Dendritic cell treated with granulocyte-macrophage colony-stimulating factor and Interleukin-4, amounts not matched to agents 40 ng/mL and 50 ng/mL, for 4 days (primary cell): ENCODE measurements at regions not wholly inside any gene's neighbourhood (a gene's known extent, or its start where the extent isn't known, plus 50 kb on each side); places are given as distances from the start of the nearest gene placed in this dataset.

Experiments
- H3K27ac Mint-ChIP-seq: one replicate; pipeline ENCODE4 v1.8.0; 2022; ENCODE audit warnings: mild to moderate bottlenecking, mixed read lengths
- H3K27me3 Mint-ChIP-seq: one replicate; pipeline ENCODE4 v1.8.0; 2022; ENCODE audit warnings: mild to moderate bottlenecking, mixed read lengths
- H3K36me3 Mint-ChIP-seq: one replicate; pipeline ENCODE4 v1.8.0; 2022; ENCODE audit warnings: low read depth, mixed read lengths
- H3K4me1 Mint-ChIP-seq: one replicate; pipeline ENCODE4 v1.8.0; 2022; ENCODE audit warnings: low read depth, mixed read lengths
- H3K4me3 Mint-ChIP-seq: one replicate; pipeline ENCODE4 v1.8.0; 2022; ENCODE audit warnings: mild to moderate bottlenecking, moderate library complexity, mixed read lengths
- H3K9me3 Mint-ChIP-seq: one replicate; pipeline ENCODE4 v1.8.0; 2022; ENCODE audit warnings: mixed read lengths
- intact Hi-C: fragments of 100-400 bp; cut with micrococcal nuclease; formaldehyde crosslinking; loops from one replicate; pipeline ENCODE4 v1.15.0; 2022

DNA sequence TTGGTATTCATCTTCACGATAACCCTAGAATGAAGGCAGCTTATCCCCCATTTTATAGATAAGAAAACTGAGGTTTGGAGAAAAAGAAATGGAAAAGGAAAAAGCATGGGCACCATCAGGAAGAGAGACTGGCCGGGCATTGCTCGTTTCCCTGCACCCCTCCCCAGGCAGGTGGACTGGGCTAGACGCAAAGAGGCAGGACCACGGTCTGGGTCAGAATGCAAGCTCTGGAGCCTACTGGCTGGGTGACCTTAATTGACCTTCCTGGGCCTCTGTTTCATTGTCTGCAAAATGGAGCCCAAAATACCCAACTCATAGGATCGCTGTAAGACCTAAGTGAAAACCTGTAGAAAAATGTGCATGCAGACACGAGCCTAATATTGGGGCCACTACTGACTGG, 135.3 kb upstream of the GLI2 start:
- intact Hi-C loops = no loop called here
- H3K9me3 Mint-ChIP-seq = no peaks in the 10 kb centered on the region
- H3K36me3 Mint-ChIP-seq = no peaks in the 10 kb centered on the region
- no peak overlapping the region for H3K4me3 Mint-ChIP-seq
- no peak overlapping the region for H3K27ac Mint-ChIP-seq
- H3K4me1 Mint-ChIP-seq = peaks cover 7% of the 10 kb centered on the region
- H3K27me3 Mint-ChIP-seq = peaks cover 2% of the 10 kb centered on the region

DNA sequence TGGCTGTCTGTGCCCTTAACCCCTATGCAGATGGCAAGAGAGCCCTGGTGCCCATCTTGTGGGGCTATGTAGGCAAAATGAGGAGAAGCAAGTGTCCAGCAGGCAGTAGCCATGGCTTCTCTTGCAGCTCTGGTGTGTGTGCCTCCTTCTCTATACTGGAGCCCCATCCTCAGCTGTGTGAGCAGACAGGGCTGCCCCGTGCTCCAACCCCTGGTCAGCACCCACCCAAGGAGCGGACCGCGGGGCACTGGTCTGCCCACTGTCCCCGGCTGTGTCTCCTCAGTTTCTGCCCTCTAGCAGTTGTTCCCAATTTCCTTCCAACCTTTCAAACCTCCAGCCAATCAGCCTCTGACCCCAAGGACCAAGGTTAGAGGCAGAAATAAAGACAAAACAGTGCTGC, 134.9 kb upstream of the GLI2 start:
- H3K4me1 Mint-ChIP-seq = peaks cover 10% of the 10 kb centered on the region
- no peak overlapping the region for H3K4me3 Mint-ChIP-seq
- H3K27me3 Mint-ChIP-seq = peaks cover 2% of the 10 kb centered on the region
- intact Hi-C loops = no loop called here
- no peaks in the 10 kb centered on the region for H3K9me3 Mint-ChIP-seq
- no peak overlapping the region for H3K27ac Mint-ChIP-seq
- H3K36me3 Mint-ChIP-seq = no peaks in the 10 kb centered on the region

DNA sequence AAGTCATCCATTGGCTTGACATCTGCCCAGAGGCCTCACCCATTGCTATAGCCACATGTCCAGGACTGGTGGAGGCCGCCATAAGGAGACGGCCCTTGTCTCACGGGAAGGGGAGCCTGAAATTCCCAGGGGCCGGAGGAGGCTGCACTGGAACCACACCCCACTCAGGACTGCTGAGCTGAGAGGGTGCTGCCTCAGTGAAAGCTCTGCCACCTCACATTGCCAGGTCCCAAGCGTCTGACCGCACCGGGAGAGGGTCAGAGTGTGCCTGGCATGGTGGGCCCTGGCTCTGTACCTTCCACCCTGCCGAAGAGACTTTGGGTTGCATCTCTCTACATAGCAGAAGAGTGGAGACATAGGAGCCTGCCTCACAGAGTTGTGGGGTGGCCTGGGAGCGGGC, 134.1 kb upstream of the GLI2 start:
- H3K27ac Mint-ChIP-seq = no peak overlapping the region
- H3K4me3 Mint-ChIP-seq = no peak overlapping the region
- H3K4me1 Mint-ChIP-seq = peaks cover 13% of the 10 kb centered on the region
- peaks cover 2% of the 10 kb centered on the region for H3K27me3 Mint-ChIP-seq
- intact Hi-C loops = no loop called here
- H3K36me3 Mint-ChIP-seq = no peaks in the 10 kb centered on the region
- H3K9me3 Mint-ChIP-seq = no peaks in the 10 kb centered on the region

DNA sequence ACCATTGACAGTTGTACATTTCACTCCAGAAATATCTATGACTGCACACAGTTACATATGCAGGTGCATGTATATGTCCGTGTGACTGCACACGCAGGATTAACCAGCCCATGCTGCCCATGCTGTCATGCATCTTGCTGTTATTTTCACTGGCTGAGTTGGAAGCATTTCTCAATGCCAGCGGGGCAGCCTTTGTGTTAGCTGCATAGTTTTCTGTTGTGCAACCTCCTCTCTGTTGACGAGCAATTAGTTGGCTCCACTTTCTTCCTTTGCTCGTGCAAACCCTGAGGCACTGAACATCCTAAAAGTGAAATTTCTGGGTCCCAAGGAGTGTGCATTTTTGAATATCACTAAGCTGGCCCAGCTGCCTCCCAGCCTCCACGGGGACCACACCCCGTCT, 133.4 kb upstream of the GLI2 start:
- H3K27ac Mint-ChIP-seq = no peak overlapping the region
- H3K36me3 Mint-ChIP-seq = no peaks in the 10 kb centered on the region
- peaks cover 2% of the 10 kb centered on the region for H3K27me3 Mint-ChIP-seq
- H3K9me3 Mint-ChIP-seq = no peaks in the 10 kb centered on the region
- H3K4me3 Mint-ChIP-seq = no peak overlapping the region
- peaks cover 13% of the 10 kb centered on the region for H3K4me1 Mint-ChIP-seq
- intact Hi-C loops = no loop called here

DNA sequence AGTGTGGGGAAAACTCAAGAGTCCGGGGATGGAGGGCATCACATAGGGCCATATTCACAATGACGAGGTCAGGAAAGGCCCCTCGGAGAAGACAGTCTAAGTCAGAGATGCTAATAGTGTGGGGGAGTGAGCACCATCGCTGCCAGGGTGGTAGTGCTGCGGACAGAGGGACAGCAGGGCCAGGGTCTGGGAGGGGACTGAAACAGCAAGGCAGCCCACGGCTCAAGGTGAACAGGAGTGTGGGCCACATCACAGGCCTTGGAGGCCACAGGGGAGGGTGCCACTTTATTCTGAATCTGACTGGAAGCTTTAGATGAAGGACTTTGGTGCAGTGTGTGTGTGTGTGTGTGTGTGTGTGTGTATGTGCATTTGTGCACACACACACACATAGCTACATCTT, 130.9 kb upstream of the GLI2 start:
- Mint-ChIP-seq H3K27ac (no peak overlapping the region), H3K4me3 (no peak overlapping the region), H3K9me3 (no peaks in the 10 kb centered on the region), H3K36me3 (no peaks in the 10 kb centered on the region), H3K4me1 (peaks cover 6% of the 10 kb centered on the region), H3K27me3 (no peaks in the 10 kb centered on the region)
- intact Hi-C loops = no loop called here

DNA sequence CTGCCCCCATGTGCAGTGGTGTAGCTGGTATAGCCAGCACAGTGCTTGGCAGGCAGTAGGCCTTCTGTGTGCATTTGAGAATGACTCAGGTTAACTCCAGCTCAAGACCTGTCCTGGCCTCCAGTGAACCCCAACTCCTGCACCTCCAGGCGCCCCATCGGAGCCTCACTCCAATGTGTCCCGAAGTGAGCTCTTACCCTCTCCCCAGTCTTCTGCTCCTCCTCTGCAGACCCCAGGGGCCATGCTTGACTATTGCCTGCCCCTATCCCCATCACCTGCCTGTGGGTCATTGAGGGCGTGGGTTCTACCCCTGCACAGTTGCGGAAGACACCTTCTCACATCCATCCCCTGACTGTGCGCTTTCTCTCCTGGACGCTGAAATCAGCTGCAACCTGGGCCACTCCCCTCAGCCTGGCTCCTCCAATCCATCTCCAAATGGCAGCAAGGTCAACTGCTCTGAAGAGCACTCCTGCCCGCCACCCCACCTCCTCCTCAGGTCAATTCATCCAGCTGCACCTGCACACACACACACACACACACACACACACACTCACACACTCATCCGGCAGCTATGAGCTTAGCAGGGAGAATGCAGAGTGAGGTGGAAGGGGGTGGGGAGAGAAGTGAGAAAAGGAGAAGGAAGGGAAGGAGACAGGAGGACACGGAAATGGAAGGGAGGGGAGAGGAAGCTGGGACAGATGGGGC, 130.3 kb upstream of the GLI2 start:
- Mint-ChIP-seq H3K27ac (no peak overlapping the region), H3K27me3 (no peaks in the 10 kb centered on the region), H3K4me1 (peaks cover 6% of the 10 kb centered on the region), H3K9me3 (no peaks in the 10 kb centered on the region), H3K4me3 (no peak overlapping the region), H3K36me3 (no peaks in the 10 kb centered on the region)
- intact Hi-C loops = no loop called here

DNA sequence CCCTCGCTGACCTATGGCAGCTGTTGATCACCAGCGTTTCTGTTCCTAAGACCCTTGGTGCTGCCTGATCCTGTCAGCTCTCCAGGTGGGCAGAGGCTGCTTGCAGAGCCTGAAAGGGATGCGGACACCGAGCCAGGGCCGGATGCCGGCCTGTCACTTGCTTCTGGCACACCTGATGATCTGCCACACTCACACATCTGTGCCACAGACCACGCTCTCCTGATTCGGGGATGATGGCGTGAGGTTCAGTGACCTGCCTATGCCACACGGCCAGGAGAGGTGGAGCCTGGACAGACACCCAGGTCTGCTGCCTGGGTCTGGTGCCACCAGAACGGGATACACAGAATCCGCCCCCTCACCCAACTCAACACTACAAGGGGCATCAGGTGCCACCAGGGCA, 129.4 kb upstream of the GLI2 start:
- Mint-ChIP-seq H3K36me3 (no peaks in the 10 kb centered on the region), H3K9me3 (no peaks in the 10 kb centered on the region), H3K27me3 (no peaks in the 10 kb centered on the region), H3K4me3 (no peak overlapping the region), H3K4me1 (peaks cover 6% of the 10 kb centered on the region), H3K27ac (no peak overlapping the region)
- intact Hi-C loops = no loop called here

DNA sequence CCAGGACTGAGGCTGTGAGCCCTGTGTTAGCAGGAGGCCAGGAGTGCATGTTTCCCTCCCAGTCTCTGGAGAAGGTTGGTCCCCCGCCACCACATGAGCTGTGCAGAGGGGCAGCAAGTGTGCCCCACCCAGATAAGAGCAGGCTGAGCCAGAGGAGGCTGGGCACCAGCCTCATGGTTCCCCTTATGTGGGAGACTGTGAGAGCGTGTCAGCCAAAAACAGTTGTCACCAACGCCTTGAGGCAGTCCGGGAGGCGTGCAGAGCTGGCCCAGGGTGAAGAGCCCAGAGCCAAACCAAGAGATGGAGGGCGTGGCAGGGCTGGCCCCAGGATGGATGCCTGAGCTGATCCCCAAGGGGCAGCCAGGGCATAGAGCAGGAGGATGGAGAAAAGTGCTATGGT, 128.7 kb upstream of the GLI2 start:
- intact Hi-C loops = no loop called here
- Mint-ChIP-seq H3K4me1 (peaks cover 6% of the 10 kb centered on the region), H3K36me3 (no peaks in the 10 kb centered on the region), H3K9me3 (no peaks in the 10 kb centered on the region), H3K4me3 (no peak overlapping the region), H3K27ac (no peak overlapping the region), H3K27me3 (no peaks in the 10 kb centered on the region)

DNA sequence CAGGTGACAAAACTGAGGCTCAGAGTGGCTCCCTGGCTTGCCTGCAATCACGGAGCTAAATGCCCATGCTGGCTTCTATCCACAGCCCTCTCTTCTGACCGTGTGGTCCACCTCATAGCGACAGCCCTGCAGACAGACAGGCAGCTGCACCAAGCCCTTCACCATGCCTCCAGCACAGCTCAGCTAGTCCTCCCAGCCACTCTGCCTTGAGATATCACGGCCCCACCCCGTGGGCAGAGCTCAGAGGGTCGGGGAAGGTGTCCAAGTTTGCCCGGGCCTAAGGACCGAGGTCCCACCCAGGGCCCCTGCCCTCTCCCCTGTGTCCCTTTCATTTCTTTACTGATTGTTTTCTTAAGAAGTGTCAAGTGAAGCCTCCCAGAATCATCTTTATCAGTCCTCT, 128.2 kb upstream of the GLI2 start:
- intact Hi-C loops = no loop called here
- no peaks in the 10 kb centered on the region for H3K27me3 Mint-ChIP-seq
- no peak overlapping the region for H3K4me3 Mint-ChIP-seq
- H3K27ac Mint-ChIP-seq = no peak overlapping the region
- no peaks in the 10 kb centered on the region for H3K9me3 Mint-ChIP-seq
- H3K4me1 Mint-ChIP-seq = peaks cover 6% of the 10 kb centered on the region
- no peaks in the 10 kb centered on the region for H3K36me3 Mint-ChIP-seq

DNA sequence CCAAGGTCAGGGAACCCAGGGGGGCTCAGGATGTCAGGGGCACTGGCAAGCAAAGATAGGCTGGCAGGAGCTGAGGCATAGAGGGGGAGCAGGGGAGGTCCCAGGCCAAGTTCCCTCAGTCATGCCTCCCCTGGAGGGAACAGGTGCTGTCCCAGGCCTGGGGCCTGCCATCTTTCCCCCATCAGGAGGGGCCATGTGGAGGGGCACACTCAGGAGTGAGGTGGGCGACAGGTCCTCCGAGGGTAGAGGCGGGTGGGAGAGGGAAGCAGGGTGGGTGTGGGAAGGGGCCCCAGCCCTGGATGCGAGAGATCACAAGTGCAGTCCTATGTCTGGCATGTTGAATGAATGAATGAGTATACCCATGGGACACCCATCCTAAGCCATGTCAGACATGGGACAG, 127.7 kb upstream of the GLI2 start:
- no peaks in the 10 kb centered on the region for H3K9me3 Mint-ChIP-seq
- H3K27me3 Mint-ChIP-seq = no peaks in the 10 kb centered on the region
- H3K36me3 Mint-ChIP-seq = no peaks in the 10 kb centered on the region
- no peak overlapping the region for H3K27ac Mint-ChIP-seq
- intact Hi-C loops = no loop called here
- H3K4me3 Mint-ChIP-seq = no peak overlapping the region
- H3K4me1 Mint-ChIP-seq = peaks cover 6% of the 10 kb centered on the region

DNA sequence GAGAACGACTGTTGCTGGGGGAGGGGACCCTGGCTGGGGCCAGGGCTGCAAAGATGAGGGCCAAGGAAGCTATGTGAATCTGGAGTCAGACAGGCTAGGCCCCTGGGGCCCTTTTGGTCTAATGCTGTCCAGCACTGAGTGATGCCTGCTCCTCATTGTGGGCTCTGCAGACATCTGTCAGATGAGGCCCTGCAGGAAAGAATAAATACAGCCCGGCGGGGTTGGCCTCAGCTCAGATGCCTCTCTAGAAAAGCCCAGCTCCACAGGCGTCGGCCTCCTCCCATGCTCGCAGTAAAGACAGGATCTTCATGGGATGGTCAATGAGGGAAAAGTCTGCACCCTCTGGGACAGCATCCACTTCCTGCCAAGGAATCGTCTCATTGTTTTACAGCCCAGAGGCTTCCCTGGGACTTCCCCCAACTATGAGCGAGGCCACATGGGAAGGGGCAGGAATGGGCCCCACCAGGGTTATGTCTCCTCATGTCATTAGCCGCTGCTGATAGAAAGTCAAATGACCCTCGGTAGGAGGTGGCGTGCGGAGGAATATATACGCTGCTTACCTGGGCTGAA, 125.8 kb upstream of the GLI2 start:
- Mint-ChIP-seq H3K36me3 (no peaks in the 10 kb centered on the region), H3K27ac (no peak overlapping the region), H3K4me1 (peaks cover 6% of the 10 kb centered on the region), H3K27me3 (no peaks in the 10 kb centered on the region), H3K4me3 (no peak overlapping the region), H3K9me3 (no peaks in the 10 kb centered on the region)
- intact Hi-C loops = no loop called here

DNA sequence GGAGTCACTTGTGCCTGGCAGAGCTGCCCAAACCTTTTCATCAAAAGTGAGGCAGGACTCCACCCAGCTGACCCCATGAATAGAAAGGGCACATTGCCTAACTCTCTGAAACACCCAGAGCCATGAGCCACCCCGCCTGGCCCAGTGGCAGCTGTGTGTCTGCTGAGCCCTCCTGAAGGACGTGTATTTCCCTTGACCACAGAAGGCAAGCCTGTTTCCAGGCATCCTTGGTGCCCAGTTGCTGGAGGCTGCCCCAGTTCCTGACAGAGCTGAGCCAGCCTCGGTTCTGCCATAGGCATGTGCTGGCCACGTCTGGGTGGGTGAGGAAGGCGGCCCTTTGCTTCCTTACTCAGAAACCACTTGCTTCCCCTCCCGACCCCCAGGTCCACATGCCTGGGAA, 124.7 kb upstream of the GLI2 start:
- Mint-ChIP-seq H3K27ac (no peak overlapping the region), H3K4me1 (peaks cover under 1% of the 10 kb centered on the region), H3K36me3 (no peaks in the 10 kb centered on the region), H3K9me3 (no peaks in the 10 kb centered on the region), H3K4me3 (no peak overlapping the region), H3K27me3 (no peaks in the 10 kb centered on the region)
- intact Hi-C loops = no loop called here

DNA sequence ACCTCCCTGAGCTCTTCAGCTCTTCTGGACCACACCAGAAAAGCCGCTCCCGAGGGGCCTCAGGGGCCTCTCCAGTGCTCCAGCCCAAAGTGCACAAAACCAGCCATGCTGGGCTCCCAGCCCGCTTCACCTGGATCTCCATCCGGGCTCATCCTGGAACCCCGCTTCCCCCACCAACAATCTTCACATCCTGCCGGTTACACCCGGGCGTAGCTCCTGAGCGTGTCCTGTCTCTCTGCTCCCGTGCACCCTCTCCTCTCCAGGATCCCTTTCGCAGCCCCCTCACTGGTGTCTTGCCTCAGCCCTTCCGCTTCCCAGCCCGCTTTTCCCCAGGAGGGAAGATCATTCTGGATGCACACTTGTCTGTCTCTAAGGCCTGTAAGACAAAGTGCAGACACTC, 123.7 kb upstream of the GLI2 start:
- H3K27ac Mint-ChIP-seq = no peak overlapping the region

DNA sequence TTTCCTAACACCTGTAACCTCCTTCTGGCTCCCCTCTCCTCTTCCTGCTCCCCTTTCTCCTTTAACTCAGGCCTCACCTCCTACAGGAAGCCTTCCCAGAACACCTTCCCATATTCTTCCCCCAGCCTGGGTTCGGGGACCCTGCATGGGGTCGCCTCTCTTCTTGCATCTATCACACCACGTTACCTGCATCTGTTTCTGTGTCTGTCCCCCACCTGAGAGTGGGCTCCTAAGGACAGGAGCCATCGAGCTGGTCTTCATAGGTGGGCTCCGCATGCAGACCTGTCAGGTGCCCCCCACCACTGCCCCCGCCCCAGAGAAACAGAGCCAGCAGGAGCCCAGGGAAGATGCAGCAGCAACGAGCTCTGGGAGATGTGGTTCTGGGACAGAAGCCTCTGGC, 123.2 kb upstream of the GLI2 start:
- H3K4me1 Mint-ChIP-seq = no peaks in the 10 kb centered on the region
- H3K9me3 Mint-ChIP-seq = no peaks in the 10 kb centered on the region
- H3K27ac Mint-ChIP-seq = no peak overlapping the region
- no peak overlapping the region for H3K4me3 Mint-ChIP-seq
- H3K36me3 Mint-ChIP-seq = no peaks in the 10 kb centered on the region
- intact Hi-C loops = no loop called here
- H3K27me3 Mint-ChIP-seq = no peaks in the 10 kb centered on the region

More for the DNA sequence above, 123.7 kb upstream of the GLI2 start:
- no peaks in the 10 kb centered on the region for H3K27me3 Mint-ChIP-seq
- no peaks in the 10 kb centered on the region for H3K4me1 Mint-ChIP-seq
- H3K36me3 Mint-ChIP-seq = no peaks in the 10 kb centered on the region
- no peaks in the 10 kb centered on the region for H3K9me3 Mint-ChIP-seq
- no peak overlapping the region for H3K4me3 Mint-ChIP-seq
- intact Hi-C loops = no loop called here

DNA sequence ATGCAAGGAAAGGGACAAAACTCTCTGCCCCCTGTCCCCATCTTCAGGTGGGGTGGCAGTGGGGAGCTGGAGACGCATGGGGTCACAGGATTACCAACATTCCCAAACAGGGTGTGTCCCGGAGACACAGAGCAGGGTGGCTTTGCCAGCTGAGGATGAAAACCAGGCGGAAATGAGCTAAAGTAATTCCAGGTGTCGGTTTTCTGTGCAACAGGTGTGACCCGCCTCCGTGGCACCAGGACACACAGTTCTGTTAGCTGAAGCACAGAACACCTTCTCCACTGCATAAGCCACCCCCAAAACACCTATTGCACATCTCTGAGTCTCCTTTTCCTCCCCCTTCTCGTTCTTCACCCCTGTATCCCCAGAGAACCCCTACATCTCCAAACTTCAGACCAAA, 122.7 kb upstream of the GLI2 start:
- no peaks in the 10 kb centered on the region for H3K36me3 Mint-ChIP-seq
- intact Hi-C loops = no loop called here
- no peak overlapping the region for H3K27ac Mint-ChIP-seq
- H3K4me3 Mint-ChIP-seq = no peak overlapping the region
- H3K4me1 Mint-ChIP-seq = no peaks in the 10 kb centered on the region
- no peaks in the 10 kb centered on the region for H3K27me3 Mint-ChIP-seq
- H3K9me3 Mint-ChIP-seq = no peaks in the 10 kb centered on the region
